ENCODE measurements at regions not wholly inside any gene's neighbourhood (a gene's known extent, or its start where the extent isn't known, plus 50 kb on each side); places are given as distances from the start of the nearest gene placed in this dataset.
"Not testable (repeated sequence)": the region's sequence is repeated elsewhere in the genome, so short reads cannot be mapped to it uniquely, and the experiment has no call there.

GRCh38 chr11:21986361-21986760 is 206.5 kb upstream of the ANO5 start:
- no peak overlapping the region for H3K4me3 ChIP-seq (ENCODE audit: low read length)
- no peak overlapping the region for H3K27ac ChIP-seq (ENCODE audit: low read depth, low read length)
- H2BK120ac ChIP-seq (ENCODE audit: low read depth, low read length) = no peak overlapping the region
- H3K23ac ChIP-seq (ENCODE audit: low read length) = no peak overlapping the region
- H4K8ac ChIP-seq (ENCODE audit: low read depth, low read length) = no peak overlapping the region
- H3K4me1 ChIP-seq (ENCODE audit: control insufficient read depth, low read depth, low read length) = no peaks in the 10 kb centered on the region
- no peak overlapping the region for H4K5ac ChIP-seq (ENCODE audit: low read length)
- no peak overlapping the region for H3K9ac ChIP-seq (ENCODE audit: low read length)
- no peaks in the 10 kb centered on the region for H3K79me2 ChIP-seq (ENCODE audit: control insufficient read depth, insufficient read depth, low read length)
- H3K27me3 ChIP-seq (ENCODE audit: insufficient read depth, low read length, poor library complexity) = no peaks in the 10 kb centered on the region
- no peaks in the 10 kb centered on the region for H3K36me3 ChIP-seq (ENCODE audit: control insufficient read depth, insufficient read depth, low read length)
- no peak overlapping the region for H2BK5ac ChIP-seq (ENCODE audit: low read length)
- no peak overlapping the region for H2AK5ac ChIP-seq (ENCODE audit: low read length)
- no peak overlapping the region for H3K4me2 ChIP-seq (ENCODE audit: low read length)
- no peak overlapping the region for H3K18ac ChIP-seq (ENCODE audit: low read length)
- no peak overlapping the region for H3K4ac ChIP-seq (ENCODE audit: low read depth, low read length)
- H3K79me1 ChIP-seq (ENCODE audit: low read length) = no peaks in the 10 kb centered on the region
- H3K56ac ChIP-seq (ENCODE audit: low read length) = no peak overlapping the region
- WGBS (ENCODE audit: extremely low coverage, insufficient coverage, low lambda C conversion rate) = no CpG with 5 or more reads among the region's 2 CpGs
- DNase-seq = no peak
- no peak overlapping the region for H2BK15ac ChIP-seq (replicated peaks; ENCODE audit: low read depth)

- Histone ChIP-seq H3K9ac (ENCODE audit: low read length) (no peak overlapping the region), H3K27ac (ENCODE audit: low read depth, low read length) (no peak overlapping the region), H2AK5ac (ENCODE audit: low read length) (no peak overlapping the region), H4K5ac (ENCODE audit: low read length) (no peak overlapping the region), H3K79me1 (ENCODE audit: low read length) (no peaks in the 10 kb centered on the region), H3K56ac (ENCODE audit: low read length) (no peak overlapping the region), H2BK5ac (ENCODE audit: low read length) (no peak overlapping the region), H3K4me1 (ENCODE audit: control insufficient read depth, low read depth, low read length) (no peaks in the 10 kb centered on the region), H3K79me2 (ENCODE audit: control insufficient read depth, insufficient read depth, low read length) (no peaks in the 10 kb centered on the region), H3K27me3 (ENCODE audit: insufficient read depth, low read length, poor library complexity) (no peaks in the 10 kb centered on the region), H3K4me2 (ENCODE audit: low read length) (no peak overlapping the region), H4K8ac (ENCODE audit: low read depth, low read length) (no peak overlapping the region), H3K23ac (ENCODE audit: low read length) (no peak overlapping the region), H3K36me3 (ENCODE audit: control insufficient read depth, insufficient read depth, low read length) (no peaks in the 10 kb centered on the region), H3K18ac (ENCODE audit: low read length) (no peak overlapping the region), H2BK120ac (ENCODE audit: low read depth, low read length) (no peak overlapping the region), H3K4me3 (ENCODE audit: low read length) (no peak overlapping the region), H2BK15ac (replicated peaks; ENCODE audit: low read depth) (no peak overlapping the region), H3K4ac (ENCODE audit: low read depth, low read length) (no peak overlapping the region)
- DNase-seq = no peak
- whole genome bisulfite sequencing (ENCODE audit: extremely low coverage, insufficient coverage, low lambda C conversion rate) = no CpG with 5 or more reads among the region's 1 CpG
These were observed 205.6 kb upstream of the ANO5 start for GRCh38 chr11:21987261-21987660.

- no peak overlapping the region for H3K4ac ChIP-seq (ENCODE audit: low read depth, low read length)
- no peak for DNase-seq
- no CpG with 5 or more reads among the region's 1 CpG for WGBS (ENCODE audit: extremely low coverage, insufficient coverage, low lambda C conversion rate)
These were observed 204.4 kb upstream of the ANO5 start for GRCh38 chr11:21988477-21988876.

GRCh38 chr11:22001803-22002202 is 191.1 kb upstream of the ANO5 start:
- H3K23ac ChIP-seq (ENCODE audit: low read length); H3K18ac ChIP-seq (ENCODE audit: low read length); H3K4me3 ChIP-seq (ENCODE audit: low read length); H3K4me2 ChIP-seq (ENCODE audit: low read length); H2BK5ac ChIP-seq (ENCODE audit: low read length); H3K4me1 ChIP-seq (ENCODE audit: control insufficient read depth, low read depth, low read length); H3K79me2 ChIP-seq (ENCODE audit: control insufficient read depth, insufficient read depth, low read length); H4K5ac ChIP-seq (ENCODE audit: low read length); H3K36me3 ChIP-seq (ENCODE audit: control insufficient read depth, insufficient read depth, low read length); H2AK5ac ChIP-seq (ENCODE audit: low read length); H3K4ac ChIP-seq (ENCODE audit: low read depth, low read length); H3K56ac ChIP-seq (ENCODE audit: low read length); DNase-seq; H2BK120ac ChIP-seq (ENCODE audit: low read depth, low read length); H4K8ac ChIP-seq (ENCODE audit: low read depth, low read length); H3K27me3 ChIP-seq (ENCODE audit: insufficient read depth, low read length, poor library complexity); H2BK15ac ChIP-seq (replicated peaks; ENCODE audit: low read depth); H3K79me1 ChIP-seq (ENCODE audit: low read length); H3K9ac ChIP-seq (ENCODE audit: low read length); H3K27ac ChIP-seq (ENCODE audit: low read depth, low read length): not testable (repeated sequence)
- no CpG with 5 or more reads among the region's 6 CpGs for WGBS (ENCODE audit: extremely low coverage, insufficient coverage, low lambda C conversion rate)

More at GRCh38 chr11:21988477-21988876, 204.4 kb upstream of the ANO5 start:
- Histone ChIP-seq H3K36me3 (ENCODE audit: control insufficient read depth, insufficient read depth, low read length) (no peaks in the 10 kb centered on the region), H3K27me3 (ENCODE audit: insufficient read depth, low read length, poor library complexity) (no peaks in the 10 kb centered on the region), H3K27ac (ENCODE audit: low read depth, low read length) (no peak overlapping the region), H3K18ac (ENCODE audit: low read length) (no peak overlapping the region), H4K5ac (ENCODE audit: low read length) (no peak overlapping the region), H2BK120ac (ENCODE audit: low read depth, low read length) (no peak overlapping the region), H2BK5ac (ENCODE audit: low read length) (no peak overlapping the region), H4K8ac (ENCODE audit: low read depth, low read length) (no peak overlapping the region), H2AK5ac (ENCODE audit: low read length) (no peak overlapping the region), H3K56ac (ENCODE audit: low read length) (no peak overlapping the region), H3K9ac (ENCODE audit: low read length) (no peak overlapping the region), H3K4me3 (ENCODE audit: low read length) (no peak overlapping the region), H3K23ac (ENCODE audit: low read length) (no peak overlapping the region), H3K4me2 (ENCODE audit: low read length) (no peak overlapping the region), H3K79me1 (ENCODE audit: low read length) (no peaks in the 10 kb centered on the region), H3K79me2 (ENCODE audit: control insufficient read depth, insufficient read depth, low read length) (no peaks in the 10 kb centered on the region), H2BK15ac (replicated peaks; ENCODE audit: low read depth) (no peak overlapping the region), H3K4me1 (ENCODE audit: control insufficient read depth, low read depth, low read length) (no peaks in the 10 kb centered on the region)

- Histone ChIP-seq H3K27me3 (ENCODE audit: insufficient read depth, low read length, poor library complexity) (no peaks in the 10 kb centered on the region), H3K9ac (ENCODE audit: low read length) (no peak overlapping the region), H2AK5ac (ENCODE audit: low read length) (no peak overlapping the region), H3K4me1 (ENCODE audit: control insufficient read depth, low read depth, low read length) (no peaks in the 10 kb centered on the region), H3K56ac (ENCODE audit: low read length) (no peak overlapping the region), H4K8ac (ENCODE audit: low read depth, low read length) (no peak overlapping the region), H3K4me3 (ENCODE audit: low read length) (no peak overlapping the region), H3K18ac (ENCODE audit: low read length) (no peak overlapping the region), H2BK15ac (replicated peaks; ENCODE audit: low read depth) (no peak overlapping the region), H3K4me2 (ENCODE audit: low read length) (no peak overlapping the region), H3K79me2 (ENCODE audit: control insufficient read depth, insufficient read depth, low read length) (no peaks in the 10 kb centered on the region), H3K36me3 (ENCODE audit: control insufficient read depth, insufficient read depth, low read length) (no peaks in the 10 kb centered on the region), H2BK5ac (ENCODE audit: low read length) (no peak overlapping the region), H3K4ac (ENCODE audit: low read depth, low read length) (no peak overlapping the region), H3K27ac (ENCODE audit: low read depth, low read length) (no peak overlapping the region), H2BK120ac (ENCODE audit: low read depth, low read length) (no peak overlapping the region), H3K23ac (ENCODE audit: low read length) (no peak overlapping the region), H4K5ac (ENCODE audit: low read length) (no peak overlapping the region), H3K79me1 (ENCODE audit: low read length) (no peaks in the 10 kb centered on the region)
- no peak for DNase-seq
These were observed 186.0 kb upstream of the ANO5 start for GRCh38 chr11:22006901-22007300.

GRCh38 chr11:22031791-22032190 is 161.1 kb upstream of the ANO5 start:
- whole genome bisulfite sequencing (ENCODE audit: extremely low coverage, insufficient coverage, low lambda C conversion rate) = no CpG with 5 or more reads among the region's 1 CpG
- no peak for DNase-seq
- no peak overlapping the region for H3K56ac ChIP-seq (ENCODE audit: low read length)
- no peaks in the 10 kb centered on the region for H3K79me2 ChIP-seq (ENCODE audit: control insufficient read depth, insufficient read depth, low read length)
- H3K27ac ChIP-seq (ENCODE audit: low read depth, low read length) = no peak overlapping the region
- H2BK120ac ChIP-seq (ENCODE audit: low read depth, low read length) = no peak overlapping the region
- no peak overlapping the region for H3K4me2 ChIP-seq (ENCODE audit: low read length)
- no peak overlapping the region for H3K18ac ChIP-seq (ENCODE audit: low read length)
- no peak overlapping the region for H3K23ac ChIP-seq (ENCODE audit: low read length)
- no peaks in the 10 kb centered on the region for H3K79me1 ChIP-seq (ENCODE audit: low read length)
- no peak overlapping the region for H3K4me3 ChIP-seq (ENCODE audit: low read length)
- no peaks in the 10 kb centered on the region for H3K27me3 ChIP-seq (ENCODE audit: insufficient read depth, low read length, poor library complexity)
- H3K9ac ChIP-seq (ENCODE audit: low read length) = no peak overlapping the region
- no peak overlapping the region for H2BK5ac ChIP-seq (ENCODE audit: low read length)
- H2BK15ac ChIP-seq (replicated peaks; ENCODE audit: low read depth) = no peak overlapping the region
- H3K36me3 ChIP-seq (ENCODE audit: control insufficient read depth, insufficient read depth, low read length) = no peaks in the 10 kb centered on the region
- no peak overlapping the region for H4K8ac ChIP-seq (ENCODE audit: low read depth, low read length)
- H3K4me1 ChIP-seq (ENCODE audit: control insufficient read depth, low read depth, low read length) = no peaks in the 10 kb centered on the region
- H3K4ac ChIP-seq (ENCODE audit: low read depth, low read length) = no peak overlapping the region
- no peak overlapping the region for H4K5ac ChIP-seq (ENCODE audit: low read length)
- H2AK5ac ChIP-seq (ENCODE audit: low read length) = no peak overlapping the region
